WTC11 (cell line): ENCODE measurements at regions not wholly inside any gene's neighbourhood (a gene's known extent, or its start where the extent isn't known, plus 50 kb on each side); places are given as distances from the start of the nearest gene placed in this dataset.

ENCODE experiments used
- ATAC-seq: fragments of 200-7000 bp; cut with Tn5 transposase; 2 replicates; pipeline ENCODE4 v1.10.0; 2021; ENCODE audit warnings: mild to moderate bottlenecking, moderate library complexity
- CTCF ChIA-PET: fragments of 300-600 bp; sonication (Branson Sonifier 250); formaldehyde crosslinking; loops from one replicate; lab custom pipeline; 2021; ENCODE audit warnings: antibody characterized with exemption; lab: Charles Lee
- POLR2A ChIA-PET: fragments of 350-600 bp; sonication (Branson Sonifier 250); formaldehyde crosslinking; loops from one replicate; lab custom pipeline; 2021; ENCODE audit warnings: antibody characterized with exemption; lab: Charles Lee
- DNase-seq: peaks from one replicate; pipeline ENCODE4 v3.0.0; 2021; ENCODE audit warnings: low spot score
- H3K27ac Mint-ChIP-seq: 2 replicates; pipeline ENCODE4 v1.8.0; 2021; ENCODE audit warnings: mixed read lengths
- H3K27me3 Mint-ChIP-seq: 2 replicates; pipeline ENCODE4 v1.8.0; 2021; ENCODE audit warnings: low read depth, mild to moderate bottlenecking, moderate library complexity, mixed read lengths
- H3K36me3 Mint-ChIP-seq: 2 replicates; pipeline ENCODE4 v1.8.0; 2021; ENCODE audit warnings: mixed read lengths
- H3K4me1 Mint-ChIP-seq: 2 replicates; pipeline ENCODE4 v1.8.0; 2022; ENCODE audit warnings: mixed read lengths
- H3K4me3 Mint-ChIP-seq: 2 replicates; pipeline ENCODE4 v1.8.0; 2021; ENCODE audit warnings: mild to moderate bottlenecking, moderate library complexity, mixed read lengths
- H3K9me3 Mint-ChIP-seq: 2 replicates; pipeline ENCODE4 v1.8.0; 2021; ENCODE audit warnings: mixed read lengths
- AR ChIP-seq: fragments of 250-450 bp; sonication (Bioruptor Pico); IDR thresholded peaks from 2 replicates; pipeline ENCODE4 v1.9.0; 2021; ENCODE audit warnings: mild to moderate bottlenecking
- ATF1 ChIP-seq: sonication (generic); formaldehyde crosslinking; IDR thresholded peaks from 2 replicates; pipeline ENCODE4 v1.8.1; 2023; ENCODE audit warnings: mild to moderate bottlenecking, moderate library complexity, missing genetic modification reagents
- ATF2 ChIP-seq: sonication (generic); formaldehyde crosslinking; IDR thresholded peaks from 2 replicates; pipeline ENCODE4 v1.8.1; 2022; ENCODE audit warnings: low read depth, missing genetic modification reagents, borderline replicate concordance
- CREB1 ChIP-seq: sonication (generic); formaldehyde crosslinking; IDR thresholded peaks from 2 replicates; pipeline ENCODE4 v1.8.0; 2023; ENCODE audit warnings: mild to moderate bottlenecking, missing genetic modification reagents
- E2F1 ChIP-seq: sonication (generic); formaldehyde crosslinking; IDR thresholded peaks from 2 replicates; pipeline ENCODE4 v1.8.0; 2022; ENCODE audit warnings: mild to moderate bottlenecking, missing genetic modification reagents
- E2F4 ChIP-seq: sonication (generic); formaldehyde crosslinking; IDR thresholded peaks from 2 replicates; pipeline ENCODE4 v1.8.1; 2022; ENCODE audit warnings: low read depth, mild to moderate bottlenecking, moderate library complexity, missing genetic modification reagents, borderline replicate concordance
- FOXK1 ChIP-seq: sonication (generic); formaldehyde crosslinking; IDR thresholded peaks from 2 replicates; pipeline ENCODE4 v1.8.0; 2022; ENCODE audit warnings: mild to moderate bottlenecking, moderate library complexity, missing genetic modification reagents
- FOXP1 ChIP-seq: sonication (generic); formaldehyde crosslinking; IDR thresholded peaks from 2 replicates; pipeline ENCODE4 v1.8.0; 2022; ENCODE audit warnings: missing genetic modification reagents, mild to moderate bottlenecking, moderate library complexity, borderline replicate concordance
- GABPB1 ChIP-seq: sonication (generic); formaldehyde crosslinking; IDR thresholded peaks from 2 replicates; pipeline ENCODE4 v1.8.1; 2023; ENCODE audit warnings: mild to moderate bottlenecking, missing genetic modification reagents
- MLX ChIP-seq: sonication (generic); formaldehyde crosslinking; IDR thresholded peaks from 2 replicates; pipeline ENCODE4 v1.8.1; 2023; ENCODE audit warnings: mild to moderate bottlenecking, missing genetic modification reagents, moderate library complexity
- NFE2L1 ChIP-seq: sonication (generic); formaldehyde crosslinking; IDR thresholded peaks from 2 replicates; pipeline ENCODE4 v1.8.1; 2023; ENCODE audit warnings: missing genetic modification reagents
- NR1H2 ChIP-seq: sonication (generic); formaldehyde crosslinking; IDR thresholded peaks from 2 replicates; pipeline ENCODE4 v1.9.0; 2021; ENCODE audit warnings: mild to moderate bottlenecking, moderate library complexity, missing genetic modification reagents
- SOX15 ChIP-seq: fragments of 250-450 bp; sonication (Bioruptor Pico); IDR thresholded peaks from 2 replicates; pipeline ENCODE4 v1.9.0; 2021; ENCODE audit warnings: mild to moderate bottlenecking
- SP1 ChIP-seq: sonication (generic); formaldehyde crosslinking; conservative IDR thresholded peaks from 2 replicates; pipeline ENCODE4 v1.8.1; 2022; ENCODE audit warnings: missing genetic modification reagents
- USF1 ChIP-seq: sonication (generic); formaldehyde crosslinking; IDR thresholded peaks from 2 replicates; pipeline ENCODE4 v1.8.0; 2022; ENCODE audit warnings: mild to moderate bottlenecking, missing genetic modification reagents
- ZNF425 ChIP-seq: fragments of 250-450 bp; sonication (Bioruptor Pico); conservative IDR thresholded peaks from 2 replicates; pipeline ENCODE4 v1.9.0; 2021; ENCODE audit warnings: mild to moderate bottlenecking
- ZNF512 ChIP-seq: sonication (generic); formaldehyde crosslinking; IDR thresholded peaks from 2 replicates; pipeline ENCODE4 v1.8.1; 2022; ENCODE audit warnings: missing genetic modification reagents, borderline replicate concordance
- ZNF532 ChIP-seq: fragments of 250-450 bp; sonication (Bioruptor Pico); IDR thresholded peaks from 2 replicates; pipeline ENCODE4 v1.9.0; 2021; ENCODE audit warnings: mild to moderate bottlenecking, borderline replicate concordance

- TF ChIP-seq FOXK1 (no peak), GABPB1 (no peak), CREB1 (CRISPR knock-in tag) (no peak), USF1 (CRISPR knock-in tag) (no peak), NR1H2 (CRISPR knock-in tag) (no peak), ZNF425 (CRISPR knock-in tag) (no peak)
- TF ChIP-seq, all 79 proteins: peak for 0
- Mint-ChIP-seq H3K27me3 (no peaks in the 10 kb centered on the region), H3K4me1 (no peaks in the 10 kb centered on the region), H3K27ac (no peak overlapping the region), H3K9me3 (no peaks in the 10 kb centered on the region), H3K4me3 (no peak overlapping the region), H3K36me3 (no peaks in the 10 kb centered on the region)
- ChIA-PET POLR2A (no interaction called here), CTCF (no interaction called here)
- no peak for DNase-seq
- peak; percentile 26; the same call in 1 of the 2 replicates for ATAC-seq
Observed at GRCh38 chr18:60739212-60739611, 366.6 kb upstream of the MC4R start.

GRCh38 chr18:60740313-60740712 lies 367.7 kb upstream of the MC4R start:
- TF ChIP-seq E2F4 (CRISPR knock-in tag) (no peak), SP1 (CRISPR knock-in tag) (no peak), NFE2L1 (no peak), ATF1 (CRISPR knock-in tag) (no peak), AR (no peak), ATF2 (CRISPR knock-in tag) (no peak), FOXP1 (CRISPR knock-in tag) (no peak), ZNF512 (CRISPR knock-in tag) (no peak), E2F1 (CRISPR knock-in tag) (no peak), SOX15 (CRISPR knock-in tag) (no peak), MLX (CRISPR knock-in tag) (no peak), ZNF532 (CRISPR knock-in tag) (no peak)
- no peaks in the 10 kb centered on the region for H3K9me3 Mint-ChIP-seq
- no peaks in the 10 kb centered on the region for H3K36me3 Mint-ChIP-seq
- ChIA-PET CTCF (interaction anchor here (0.5 kb wide), 1 partner anchor 130 kb away, joined by 3 read pairs; no protein-coding TSS in a partner anchor), POLR2A (no interaction called here)
- ATAC-seq (0 out of 2 replicates have a peak, but pooled peaks have one; percentile 28), DNase-seq (no peak)
- no peaks in the 10 kb centered on the region for H3K27me3 Mint-ChIP-seq
- no peak overlapping the region for H3K27ac Mint-ChIP-seq
- no peak overlapping the region for H3K4me3 Mint-ChIP-seq
- no peaks in the 10 kb centered on the region for H3K4me1 Mint-ChIP-seq
